K562 (cell line): ENCODE measurements at regions not wholly inside any gene's neighbourhood (a gene's known extent, or its start where the extent isn't known, plus 50 kb on each side); places are given as distances from the start of the nearest gene placed in this dataset.

ENCODE experiments used
- ATAC-seq: fragments of 200-7000 bp; cut with Tn5 transposase; 3 replicates; pipeline ENCODE4 v1.9.1; 2020; ENCODE audit warnings: moderate library complexity
- BruUV-seq: library from RNA; stranded (reverse); fragments of 400-500 nt; replicated peaks from 2 replicates; lab custom pipeline; 2021; lab: Mats Ljungman, UMichigan
- CTCF ChIA-PET: fragments of 300-600 bp; formaldehyde crosslinking; extraction: SDS; loops from one replicate; lab custom pipeline; 2021; ENCODE audit warnings: low intra/inter-chr PET ratio; lab: Yijun Ruan, JAX
- POLR2A ChIA-PET: fragments of 300-600, 350-650 bp; sonication (Branson Sonifier 250); formaldehyde crosslinking; extraction: SDS; loops from one replicate; lab custom pipeline; 2021; ENCODE audit warnings: antibody characterized with exemption, inconsistent platforms; lab: Yijun Ruan, JAX
- DNase-seq, 4 experiments: peaks; one replicate each; pipeline versions ENCODE4 v3.0.0 to v3.0.0-alpha.2; 2011 to 2018; ENCODE audit warnings: low spot score in 3 of 4, mixed read lengths in 3 of 4; ENCODE audit errors: extremely low read depth in 1 of 4
- FAIRE-seq: peaks from 2 replicates; lab custom pipeline; 2011; peaks lifted over from hg19 to GRCh38; lab: Jason Lieb, UNC
- H2AFZ ChIP-seq: 2 replicates; pipeline ENCODE4 v1.6.0; 2011; ENCODE audit warnings: low read depth, low read length, control low read depth, inconsistent platforms
- H3K27ac ChIP-seq: fragments of 200-600 bp; 3 replicates; pipeline ENCODE4 v1.8.0; 2011; ENCODE audit warnings: low read depth, mild to moderate bottlenecking, control low read depth, inconsistent platforms, low read length, moderate library complexity, mixed read lengths; ENCODE audit errors: extremely low read depth
- H3K27me3 ChIP-seq, 2 experiments: fragments of 300-600 bp in 1 of 2; 2 replicates in 1 of 2; 3 replicates in 1 of 2; pipeline versions ENCODE4 v1.6.0 to v1.8.0; 2011; ENCODE audit warnings: inconsistent platforms in 2 of 2, low read length in 2 of 2, mild to moderate bottlenecking in 1 of 2, mixed read lengths in 1 of 2, moderate library complexity in 1 of 2; ENCODE audit not compliant: control insufficient read depth in 2 of 2, insufficient read depth in 2 of 2
- H3K36me3 ChIP-seq: fragments of 300-600 bp; 3 replicates; pipeline ENCODE4 v1.8.0; 2011; ENCODE audit warnings: mild to moderate bottlenecking, low read length, inconsistent platforms; ENCODE audit not compliant: control insufficient read depth, insufficient read depth
- H3K4me1 ChIP-seq, 2 experiments: fragments of 200-600 bp in 1 of 2; replicated peaks in 1 of 2; 2 replicates in 1 of 2; 3 replicates in 1 of 2; pipeline versions ENCODE4 v1.5.1 to v1.8.0; 2011; ENCODE audit warnings: inconsistent platforms in 2 of 2, low read length in 2 of 2, mild to moderate bottlenecking in 1 of 2, mixed read lengths in 1 of 2, moderate library complexity in 1 of 2; ENCODE audit not compliant: control insufficient read depth in 2 of 2, insufficient read depth in 2 of 2
- H3K4me2 ChIP-seq: 2 replicates; pipeline ENCODE4 v1.6.1; 2011; ENCODE audit warnings: low read length, control low read depth, inconsistent platforms, mixed read lengths; ENCODE audit not compliant: insufficient read depth
- H3K4me3 ChIP-seq: fragments of 200-600 bp; sonication (generic), shearing (Covaris generic); 2 replicates; pipeline ENCODE4 v1.5.1; 2016; ENCODE audit warnings: control low read depth, inconsistent platforms
- H3K79me2 ChIP-seq: fragments of 200-600 bp; 3 replicates; pipeline ENCODE4 v1.8.0; 2011; ENCODE audit warnings: low read length, inconsistent platforms; ENCODE audit not compliant: control insufficient read depth, insufficient read depth
- H3K9ac ChIP-seq, 2 experiments: 2 replicates each; pipeline versions ENCODE4 v1.6.0 to v1.6.1; 2011; ENCODE audit warnings: low read depth in 2 of 2, low read length in 2 of 2, control low read depth in 1 of 2, inconsistent platforms in 1 of 2, mild to moderate bottlenecking in 1 of 2, mixed read lengths in 1 of 2; ENCODE audit not compliant: insufficient read depth in 1 of 2
- H3K9me1 ChIP-seq: one replicate; pipeline ENCODE4 v1.6.0; 2011; ENCODE audit warnings: inconsistent platforms, mild to moderate bottlenecking, low read length, moderate library complexity; ENCODE audit not compliant: control insufficient read depth, insufficient read depth
- H3K9me3 ChIP-seq: replicated peaks from 2 replicates; pipeline ENCODE4 v1.5.1; 2011; ENCODE audit warnings: low read depth, low read length, inconsistent platforms; ENCODE audit not compliant: control insufficient read depth, insufficient read depth
- H4K20me1 ChIP-seq: replicated peaks from 2 replicates; pipeline ENCODE4 v1.6.1; 2011; ENCODE audit warnings: low read length, inconsistent platforms, mixed read lengths; ENCODE audit not compliant: control insufficient read depth, insufficient read depth
- C11orf30 ChIP-seq: fragments of 450-650 bp; IDR thresholded peaks from 2 replicates; pipeline ENCODE4 v1.6.1; 2016; ENCODE audit warnings: low read depth, mild to moderate bottlenecking
- CBX1 ChIP-seq: sonication (generic); IDR thresholded peaks from 2 replicates; pipeline ENCODE4 v1.6.1; 2016; ENCODE audit warnings: antibody characterized with exemption, low read depth, mild to moderate bottlenecking
- CBX5 ChIP-seq: IDR thresholded peaks from 2 replicates; pipeline ENCODE4 v1.6.1; 2014; ENCODE audit warnings: low read depth, borderline replicate concordance
- HIVEP1 ChIP-seq: fragments of 250-450 bp; sonication (Bioruptor Pico); IDR thresholded peaks from 2 replicates; pipeline ENCODE4 v1.4.0; 2020; ENCODE audit warnings: mild to moderate bottlenecking
- IRF2 ChIP-seq: sonication (generic); formaldehyde crosslinking; IDR thresholded peaks from 2 replicates; pipeline ENCODE4 v1.8.1; 2022; ENCODE audit warnings: mild to moderate bottlenecking, missing genetic modification reagents
- KLF6 ChIP-seq: fragments of 250-450 bp; sonication (Bioruptor Pico); IDR thresholded peaks from 2 replicates; pipeline ENCODE4 v1.4.0; 2020; ENCODE audit warnings: mild to moderate bottlenecking, moderate library complexity, borderline replicate concordance
- NRF1 ChIP-seq, 2 experiments: fragments of 450-650 bp; IDR thresholded peaks in 1 of 2; conservative IDR thresholded peaks in 1 of 2; 2 replicates each; pipeline ENCODE4 v1.6.1; 2014; ENCODE audit warnings: mild to moderate bottlenecking in 2 of 2
- RAD51 ChIP-seq: fragments of 450-650 bp; IDR thresholded peaks from 2 replicates; pipeline ENCODE4 v1.7.1; 2016; ENCODE audit warnings: low read depth, mild to moderate bottlenecking, borderline replicate concordance
- RBM34 ChIP-seq: fragments of 200-400 bp; formaldehyde crosslinking; IDR thresholded peaks from 2 replicates; pipeline ENCODE4 v1.6.1; 2018; ENCODE audit warnings: low read length, borderline replicate concordance; ENCODE audit not compliant: insufficient read depth
- XRCC4 ChIP-seq: IDR thresholded peaks from one replicate; pipeline ENCODE4 v1.6.1; 2011; ENCODE audit not compliant: insufficient read depth, insufficient read length; ENCODE audit errors: extremely low read depth
- WGBS: fragments of 100-300 bp; shearing (Covaris generic); methylation state at CpG from one replicate; pipeline ENCODE4 v1.1.6; 2016; ENCODE audit warnings: low coverage, mixed read lengths; ENCODE audit not compliant: insufficient coverage; ENCODE audit errors: missing lambda C conversion rate; 5-methylcytosine and 5-hydroxymethylcytosine counted together
- in situ Hi-C: fragments of 300-500 bp; cut with MboI; formaldehyde crosslinking; loops from 4 replicates; pipeline ENCODE4 v1.15.0; 2018; ENCODE audit warnings: inconsistent platforms, mixed read lengths
- intact Hi-C: fragments of 100-400 bp; cut with micrococcal nuclease; formaldehyde crosslinking; loops from 2 replicates; pipeline ENCODE4 v1.14.2; 2022
- TF ChIP-seq, protein P1 (sequence below), 2 experiments: fragments of 250-450 bp in 1 of 2; fragments of 450-650 bp in 1 of 2; sonication (Bioruptor Pico) in 1 of 2; IDR thresholded peaks; 2 replicates each; pipeline versions ENCODE4 v1.6.1 to v1.8.0; 2016 to 2021; ENCODE audit warnings: mild to moderate bottlenecking in 2 of 2, moderate library complexity in 2 of 2, missing compliant biosample characterization in 1 of 2, missing genetic modification characterization in 1 of 2

DNA sequence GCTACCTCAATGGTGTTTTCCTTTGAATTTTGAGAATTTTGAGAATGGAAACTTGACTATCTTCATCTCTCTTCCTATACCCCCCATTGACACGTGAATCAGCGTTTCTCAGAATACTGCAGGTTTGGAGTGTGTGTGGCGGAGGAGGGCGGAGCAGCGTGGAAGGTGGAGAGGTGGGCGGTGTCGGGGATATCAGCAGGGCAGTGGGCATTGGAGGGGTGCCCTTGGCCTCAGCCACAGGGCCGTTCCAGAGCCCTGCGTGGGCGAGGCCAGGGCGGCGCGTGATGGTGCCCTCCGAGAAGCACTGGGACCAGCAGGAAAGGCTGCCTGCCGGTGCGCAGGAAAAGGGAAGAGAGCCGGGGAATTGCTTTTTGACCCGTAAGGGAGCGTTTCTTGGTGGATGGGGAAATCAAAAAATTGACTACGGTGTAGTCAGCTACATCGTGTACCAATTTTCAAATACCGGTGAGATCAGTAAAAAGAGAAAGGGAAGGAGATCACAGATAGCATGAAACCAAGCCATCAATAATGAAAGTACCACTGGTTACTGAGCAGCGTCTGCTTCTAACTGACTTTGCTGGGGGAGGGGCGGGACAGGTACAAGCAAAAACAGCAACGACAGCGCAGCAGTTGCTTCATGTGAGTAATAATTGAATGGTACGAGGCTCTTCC lies 82.7 kb upstream of the DUSP22 start (continued):
- TF ChIP-seq, protein P1, sequence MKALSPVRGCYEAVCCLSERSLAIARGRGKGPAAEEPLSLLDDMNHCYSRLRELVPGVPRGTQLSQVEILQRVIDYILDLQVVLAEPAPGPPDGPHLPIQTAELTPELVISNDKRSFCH (CRISPR knock-in tag; IDR thresholded peaks at IDR 0.05), result no peak
- TF ChIP-seq, protein P1 (tag; IDR thresholded peaks at IDR 0.05), result no peak
- TF ChIP-seq C11orf30 (0 out of 2 replicates have a peak, but pooled peaks have one; percentile 3), XRCC4 (no peak), RAD51 (no peak), HIVEP1 (CRISPR knock-in tag) (no peak), IRF2 (no peak), KLF6 (CRISPR knock-in tag) (no peak), NRF1 (conservative IDR thresholded peaks at IDR 0.05 in 1 of 2, IDR thresholded peaks at IDR 0.05 in 1 of 2) (0 out of 4 replicates have a peak, but pooled peaks of 1 of the 2 experiments have one; percentile 20), CBX5 (no peak)

DNA sequence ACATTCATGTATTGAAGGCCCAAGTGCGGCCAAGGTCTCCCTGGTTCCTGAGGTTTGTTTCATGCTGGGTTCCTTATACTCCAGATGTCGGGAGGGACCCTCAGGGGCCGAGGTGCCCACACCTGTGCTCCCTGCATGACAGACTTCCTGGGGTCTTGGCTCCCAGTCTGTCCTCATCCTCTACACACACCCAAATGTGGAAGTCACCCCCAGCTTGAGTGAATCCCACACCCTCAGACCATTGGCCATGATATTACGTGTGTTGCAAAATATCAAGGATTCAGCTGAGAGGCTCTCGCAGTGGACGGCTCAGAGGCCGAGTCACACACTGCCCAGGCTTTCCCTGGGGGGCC lies 82.2 kb upstream of the DUSP22 start:
- FAIRE-seq (no peak), ATAC-seq (no peak), DNase-seq (no peak)
- no peaks in the 10 kb centered on the region for H3K36me3 ChIP-seq
- H3K4me1 ChIP-seq, result peaks cover 0 to 5% of the 10 kb centered on the region in 2 experiments; a peak in 4 of 5 replicates
- H3K9ac ChIP-seq, result no peak overlapping the region
- CTCF ChIA-PET, result no interaction called here
- peaks cover 62 to 80% of the 10 kb centered on the region in 2 experiments for H3K27me3 ChIP-seq
- no peaks in the 10 kb centered on the region for H3K79me2 ChIP-seq
- TF ChIP-seq CBX1, result no peak
- TF ChIP-seq RBM34, result no peak
- BruUV-seq, result no TSS peak
- no peak overlapping the region for H3K27ac ChIP-seq
- H3K4me2 ChIP-seq, result no peak overlapping the region; the same call in 1 of the 2 replicates
- H2AFZ ChIP-seq, result no peak overlapping the region
- H4K20me1 ChIP-seq, result no peaks in the 10 kb centered on the region
- H3K9me1 ChIP-seq, result no peaks in the 10 kb centered on the region
- in situ Hi-C loops (loop anchor here (10.0 kb wide), 1 partner anchor 195 kb away; no protein-coding TSS in a partner anchor), intact Hi-C loops (no loop called here)
- POLR2A ChIA-PET, result no interaction called here
- H3K4me3 ChIP-seq, result no peak overlapping the region
- no peaks in the 10 kb centered on the region for H3K9me3 ChIP-seq
- WGBS, result 1% methylated on average over 7 of the region's 7 CpGs
